Right cardiac atrium (tissue), 5 donors: ENCODE measurements at regions not wholly inside any gene's neighbourhood (a gene's known extent, or its start where the extent isn't known, plus 50 kb on each side); places are given as distances from the start of the nearest gene placed in this dataset.

Experiments
- ATAC-seq, 2 donors: fragments of 200-7000 bp; cut with Tn5 transposase; one replicate each; pipeline versions ENCODE4 v1.8.0 to v1.9.1; 2020; ENCODE audit warnings: moderate library complexity in 2 of 2, mild to moderate bottlenecking in 1 of 2
- DNase-seq, 3 donors: peaks; one replicate each; pipeline ENCODE4 v3.0.0-alpha.2; 2020
- H3K27ac ChIP-seq: one replicate; pipeline ENCODE4 v1.5.1; 2013; ENCODE audit warnings: mild to moderate bottlenecking, low read length, control low read depth, moderate library complexity
- H3K27me3 ChIP-seq: one replicate; pipeline ENCODE4 v1.6.1; 2013; ENCODE audit not compliant: control insufficient read depth, insufficient read depth
- H3K4me1 ChIP-seq: one replicate; pipeline ENCODE4 v1.6.1; 2013; ENCODE audit warnings: low read length; ENCODE audit not compliant: control insufficient read depth, insufficient read depth
- H3K4me3 ChIP-seq: one replicate; pipeline ENCODE4 v1.5.1; 2013; ENCODE audit warnings: low read length, control low read depth
- H3K9me3 ChIP-seq: one replicate; pipeline ENCODE4 v1.6.1; 2013; ENCODE audit warnings: low read length; ENCODE audit not compliant: control insufficient read depth
- WGBS: extraction: QIAGEN DNeasy Blood & Tissue Kit; methylation state at CpG from one replicate; pipeline ENCODE4 v1.1.7; 2013; 5-methylcytosine and 5-hydroxymethylcytosine counted together
- intact Hi-C, 4 donors: fragments of 100-400 bp; cut with DNase I; formaldehyde crosslinking; loops; one replicate each; pipeline versions ENCODE4 v1.11.0 to v1.14.0; 2022 to 2023
- donor health status: healthy with polysubstance abuse.
- donor health status: DM: no; HTN: yes; CAD: no.
- donor health status: DM: no; HTN: no; CAD: no.
- donor health status: DM: no; HTN: yes; CAD: no; lungs with severe emphysema.
- donor health status: DM: yes; HTN: yes; CAD: no.

DNA sequence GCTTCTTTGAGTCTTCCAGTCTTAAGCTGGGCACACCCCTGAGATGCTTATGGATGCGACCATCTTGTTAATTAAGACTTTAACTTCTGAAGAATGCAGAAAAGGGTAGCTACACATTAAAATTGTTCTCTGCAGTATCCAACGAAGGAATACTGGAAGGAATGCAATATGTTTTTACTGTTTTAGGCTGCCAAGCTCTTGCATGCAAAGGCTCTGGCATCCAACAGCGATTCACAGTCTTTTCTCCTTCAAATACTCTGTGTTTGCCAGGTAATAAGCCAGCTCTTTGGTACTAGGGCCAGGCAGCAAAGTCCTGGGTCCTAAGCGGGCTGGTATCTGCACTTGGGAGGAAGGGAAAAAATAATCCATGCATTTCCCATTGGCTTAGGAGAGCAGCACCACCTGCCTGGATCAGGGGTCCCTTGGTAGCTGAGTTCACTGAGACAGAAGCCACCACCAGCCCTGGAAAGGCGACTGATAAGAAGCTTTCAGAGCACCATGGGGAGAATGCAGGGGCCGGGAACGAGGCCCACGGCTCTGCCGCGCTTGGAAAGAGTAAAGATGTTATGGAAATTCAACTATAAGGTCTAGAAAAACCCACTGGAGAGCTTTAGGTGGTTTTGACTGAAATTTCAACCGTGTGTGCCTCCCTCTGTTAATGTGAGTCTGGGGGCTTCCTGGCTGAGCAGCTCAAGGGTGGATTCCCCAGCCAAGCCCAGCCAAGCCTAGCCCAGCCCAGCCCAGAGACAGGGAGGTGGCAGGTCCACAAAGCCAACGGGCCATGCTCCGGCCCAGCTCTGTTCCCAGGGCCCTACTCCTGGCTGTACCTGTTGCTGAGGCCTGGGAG lies 67.0 kb upstream of the CCND1 start:
- WGBS: 84% methylated on average over 13 of the region's 13 CpGs
- ATAC-seq (no peak), DNase-seq (no peak)
- no peak overlapping the region for H3K4me3 ChIP-seq
- no peaks in the 10 kb centered on the region for H3K9me3 ChIP-seq
- H3K27me3 ChIP-seq: no peaks in the 10 kb centered on the region
- H3K27ac ChIP-seq: no peak overlapping the region
- no peaks in the 10 kb centered on the region for H3K4me1 ChIP-seq
- intact Hi-C loops: no loop called here

DNA sequence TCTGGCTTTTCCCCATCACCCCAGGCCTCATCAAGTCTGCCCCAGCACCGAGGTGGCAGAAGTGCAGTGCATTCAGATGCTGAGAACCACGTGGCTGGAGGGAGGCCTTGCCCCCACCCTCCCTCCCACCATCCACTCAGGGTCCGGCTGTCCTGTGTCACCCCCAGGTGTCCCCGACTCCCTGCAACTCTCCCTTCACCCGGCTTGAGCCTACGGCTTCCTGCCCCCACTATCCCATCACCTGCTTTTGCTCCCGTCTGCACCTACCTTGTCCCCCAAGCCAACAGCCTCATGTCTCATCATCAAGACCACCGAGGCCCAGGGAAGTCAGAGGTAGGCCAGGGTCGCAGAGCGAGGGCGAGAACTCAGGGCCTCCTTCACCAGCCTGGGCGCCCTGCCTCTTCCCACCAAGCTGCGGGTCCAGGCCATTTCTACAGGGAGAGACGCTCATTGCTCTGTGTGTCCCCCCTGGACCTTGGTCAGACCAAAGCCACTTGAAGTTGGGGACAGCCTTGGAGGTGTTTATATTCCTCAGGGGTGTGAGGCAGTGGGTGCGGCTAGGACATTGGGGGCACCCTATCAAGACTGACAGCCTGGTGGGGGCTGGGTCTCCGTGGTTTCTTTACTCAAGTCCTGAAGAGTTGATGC lies 66.2 kb upstream of the CCND1 start:
- Histone ChIP-seq H3K27me3 (no peaks in the 10 kb centered on the region), H3K9me3 (no peaks in the 10 kb centered on the region), H3K4me1 (no peaks in the 10 kb centered on the region), H3K27ac (no peak overlapping the region), H3K4me3 (no peak overlapping the region)
- 93% methylated on average over 16 of the region's 16 CpGs for WGBS
- intact Hi-C loops: no loop called here
- ATAC-seq (no peak), DNase-seq (no peak)

DNA sequence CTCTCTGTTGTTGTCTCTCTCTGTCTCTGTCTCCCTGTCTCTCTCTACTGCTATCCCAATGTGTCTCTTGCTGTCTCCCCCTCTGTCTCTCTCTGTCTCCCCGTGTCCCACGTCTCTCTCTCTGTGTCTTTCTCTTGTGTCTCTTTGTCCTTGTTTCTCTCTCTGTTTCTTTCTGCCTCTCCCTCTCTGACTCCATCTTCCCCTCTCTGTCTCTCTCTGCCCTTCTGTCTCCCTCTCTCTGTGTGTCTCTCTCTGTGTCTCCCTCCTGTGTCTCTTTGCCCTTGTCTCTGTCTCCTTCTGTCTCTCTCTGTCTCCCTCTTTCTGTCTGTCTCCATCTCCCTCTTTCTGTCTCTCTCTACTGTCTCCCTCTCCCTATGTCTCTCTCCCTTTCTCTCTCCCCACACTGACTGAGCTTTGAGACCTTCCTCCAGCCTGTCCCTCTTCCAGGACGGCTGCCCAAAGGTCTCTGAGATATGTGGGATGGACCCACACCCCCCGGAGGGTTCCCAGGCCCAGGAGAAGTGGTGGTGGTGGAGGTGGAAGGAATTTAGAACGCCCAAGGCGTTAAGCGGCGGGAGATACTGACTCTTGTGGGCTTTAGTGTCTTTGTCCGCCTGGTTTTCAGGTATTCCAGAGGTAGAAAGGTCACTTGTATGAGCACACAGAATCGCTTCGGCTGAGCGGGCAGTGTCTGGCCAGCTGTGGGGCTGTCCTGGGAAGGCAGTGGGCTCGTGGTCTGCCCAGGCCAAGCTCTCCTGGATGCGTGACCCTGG lies 65.5 kb upstream of the CCND1 start:
- ATAC-seq (no peak), DNase-seq (no peak)
- Histone ChIP-seq H3K27ac (no peak overlapping the region), H3K4me1 (no peaks in the 10 kb centered on the region), H3K27me3 (no peaks in the 10 kb centered on the region), H3K4me3 (no peak overlapping the region), H3K9me3 (no peaks in the 10 kb centered on the region)
- intact Hi-C loops: no loop called here
- 69% methylated on average over 14 of the region's 14 CpGs for WGBS

DNA sequence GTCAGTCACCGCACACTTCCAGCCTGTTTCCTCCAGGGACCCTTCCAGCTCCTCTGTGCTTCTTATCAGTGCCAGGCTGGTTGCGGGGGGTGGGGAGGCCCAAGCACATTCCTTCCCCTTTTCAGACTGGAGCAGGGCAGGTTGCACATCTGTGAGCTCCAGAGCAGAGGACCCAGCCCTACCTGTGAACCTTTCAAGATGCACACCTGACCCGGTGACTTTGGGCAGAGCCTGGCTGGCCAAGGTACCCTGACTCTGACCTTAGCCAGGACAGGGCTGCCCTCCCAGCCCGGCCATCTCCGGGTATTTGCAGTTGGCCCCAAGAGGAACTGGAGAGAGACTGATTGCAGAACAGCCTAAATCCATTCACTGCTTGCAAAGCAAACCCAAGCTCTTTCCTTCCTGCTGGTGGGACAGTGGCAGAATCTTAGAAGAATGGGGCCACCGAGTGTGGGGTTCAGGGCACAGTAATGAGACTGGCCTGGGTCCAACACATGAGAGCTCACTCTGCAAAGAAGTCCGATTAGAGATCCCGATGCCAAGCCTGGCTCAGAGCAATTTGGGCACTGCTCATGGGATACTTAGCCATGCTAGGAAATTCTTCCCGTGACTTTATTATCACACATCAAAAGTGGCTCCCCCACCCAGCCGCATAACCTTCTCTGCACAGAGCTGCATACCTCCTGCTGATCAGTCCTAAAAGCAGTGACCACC lies 64.7 kb upstream of the CCND1 start:
- peak; percentile 10 to 41 for ATAC-seq
- Histone ChIP-seq H3K4me3 (no peak overlapping the region), H3K9me3 (no peaks in the 10 kb centered on the region), H3K4me1 (no peaks in the 10 kb centered on the region), H3K27ac (no peak overlapping the region), H3K27me3 (no peaks in the 10 kb centered on the region)
- DNase-seq: no peak
- WGBS: 34% methylated on average over 10 of the region's 10 CpGs
- intact Hi-C loops: no loop called here

DNA sequence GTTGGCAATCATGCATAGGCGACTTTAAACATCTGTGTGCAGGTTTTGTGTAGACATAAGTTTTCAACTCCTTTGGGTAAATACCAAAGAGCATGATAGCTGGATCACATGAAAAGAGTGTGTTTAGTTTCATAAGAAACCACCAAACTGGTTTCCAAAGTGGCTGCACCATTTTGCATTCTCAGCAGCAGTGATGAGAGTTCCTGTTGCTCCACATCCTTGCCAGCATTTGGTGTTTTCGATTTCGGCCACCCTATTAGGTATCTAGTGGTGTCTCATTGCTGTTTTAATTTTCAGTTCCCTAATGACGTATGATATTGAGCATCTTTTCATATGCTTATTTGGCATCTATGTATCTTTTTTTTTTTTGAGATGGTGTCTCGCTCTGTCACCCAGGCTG lies 62.8 kb upstream of the CCND1 start:
- Histone ChIP-seq H3K27ac (no peak overlapping the region), H3K9me3 (no peaks in the 10 kb centered on the region), H3K4me1 (no peaks in the 10 kb centered on the region), H3K4me3 (no peak overlapping the region), H3K27me3 (no peaks in the 10 kb centered on the region)
- DNase-seq (no peak), ATAC-seq (no peak)
- 89% methylated on average over 5 of the region's 5 CpGs for WGBS
- intact Hi-C loops: no loop called here

DNA sequence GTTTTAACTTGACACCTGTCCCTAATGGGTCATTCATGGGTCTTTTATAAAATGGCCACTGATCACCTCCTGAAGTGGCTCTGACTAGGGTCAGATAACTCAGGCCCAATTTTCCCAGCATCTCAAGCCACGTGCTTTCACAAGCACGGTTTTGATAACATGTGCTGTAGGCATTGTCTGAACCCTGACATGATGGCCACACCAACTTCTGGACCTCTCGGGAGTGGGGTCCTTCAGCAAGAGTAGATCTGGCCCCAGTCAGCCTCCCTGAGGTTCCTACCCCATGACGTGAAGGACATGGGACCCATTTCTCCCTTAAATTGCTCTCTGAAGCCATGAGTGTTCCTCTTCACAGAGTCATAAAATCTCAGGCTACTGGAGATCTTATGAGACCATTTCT lies 60.4 kb upstream of the CCND1 start:
- Histone ChIP-seq H3K27me3 (no peaks in the 10 kb centered on the region), H3K9me3 (no peaks in the 10 kb centered on the region), H3K4me1 (no peaks in the 10 kb centered on the region), H3K4me3 (no peak overlapping the region), H3K27ac (no peak overlapping the region)
- no peak for ATAC-seq
- 84% methylated on average over 4 of the region's 4 CpGs for WGBS
- intact Hi-C loops: no loop called here
- DNase-seq: no peak

DNA sequence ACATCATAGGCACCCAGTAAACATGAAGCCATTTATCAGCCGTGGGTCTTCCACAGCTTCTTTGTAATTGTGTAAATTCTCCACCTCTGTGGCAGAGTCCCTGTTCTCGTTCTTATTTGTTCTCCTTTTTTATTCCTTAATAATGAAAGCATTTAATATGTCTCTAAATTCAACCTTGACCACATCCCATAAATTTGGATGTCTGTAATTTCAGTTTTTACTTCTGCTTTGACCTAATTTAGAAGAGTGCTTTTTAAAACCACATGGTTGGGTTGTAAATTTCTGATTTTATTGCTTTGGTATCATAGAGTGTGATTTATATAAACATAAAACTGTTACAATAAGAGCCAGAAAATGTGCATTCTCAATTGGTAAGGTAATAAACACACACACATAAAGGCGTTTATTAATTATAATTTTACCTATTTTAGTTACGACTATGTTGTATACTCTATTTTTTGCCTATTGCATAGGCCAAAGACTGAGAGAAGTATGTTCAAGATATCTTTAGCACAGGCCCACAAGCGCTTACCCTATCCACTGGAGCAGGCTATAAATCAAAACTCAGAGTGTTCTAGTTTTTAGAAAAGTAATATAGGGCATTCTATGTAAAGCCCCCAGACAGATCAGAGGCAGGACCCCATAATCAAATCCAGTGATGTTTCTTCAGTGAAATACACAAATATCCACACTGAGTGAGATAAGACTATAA lies 58.0 kb upstream of the CCND1 start:
- no peaks in the 10 kb centered on the region for H3K9me3 ChIP-seq
- ATAC-seq (no peak), DNase-seq (no peak)
- intact Hi-C loops: no loop called here
- WGBS: 72% methylated on average over 5 of the region's 5 CpGs
- H3K4me1 ChIP-seq: no peaks in the 10 kb centered on the region
- H3K4me3 ChIP-seq: no peak overlapping the region
- no peaks in the 10 kb centered on the region for H3K27me3 ChIP-seq
- H3K27ac ChIP-seq: no peak overlapping the region

DNA sequence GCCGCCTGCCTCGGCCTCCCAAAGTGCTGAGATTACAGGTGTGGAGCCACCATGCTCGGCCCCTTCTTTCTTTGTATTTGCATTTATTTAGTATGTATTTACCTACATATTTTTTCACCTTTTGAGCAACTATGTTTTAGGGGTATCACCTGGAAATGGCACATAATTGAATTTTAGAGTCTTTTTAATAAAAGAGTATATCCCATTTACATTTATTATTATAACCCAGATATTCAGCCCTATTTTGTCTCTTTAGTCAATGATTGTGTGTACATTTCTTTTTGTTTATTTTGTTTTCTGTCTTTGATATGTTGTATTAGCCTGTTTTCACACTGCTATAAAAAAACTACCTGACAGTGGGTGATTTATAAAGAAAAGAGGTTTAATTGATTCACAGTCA lies 56.8 kb upstream of the CCND1 start:
- intact Hi-C loops: no loop called here
- H3K27ac ChIP-seq: no peak overlapping the region
- no peak overlapping the region for H3K4me3 ChIP-seq
- no peaks in the 10 kb centered on the region for H3K27me3 ChIP-seq
- H3K9me3 ChIP-seq: no peaks in the 10 kb centered on the region
- WGBS: 98% methylated on average over 3 of the region's 3 CpGs
- ATAC-seq (no peak), DNase-seq (no peak)
- no peaks in the 10 kb centered on the region for H3K4me1 ChIP-seq

DNA sequence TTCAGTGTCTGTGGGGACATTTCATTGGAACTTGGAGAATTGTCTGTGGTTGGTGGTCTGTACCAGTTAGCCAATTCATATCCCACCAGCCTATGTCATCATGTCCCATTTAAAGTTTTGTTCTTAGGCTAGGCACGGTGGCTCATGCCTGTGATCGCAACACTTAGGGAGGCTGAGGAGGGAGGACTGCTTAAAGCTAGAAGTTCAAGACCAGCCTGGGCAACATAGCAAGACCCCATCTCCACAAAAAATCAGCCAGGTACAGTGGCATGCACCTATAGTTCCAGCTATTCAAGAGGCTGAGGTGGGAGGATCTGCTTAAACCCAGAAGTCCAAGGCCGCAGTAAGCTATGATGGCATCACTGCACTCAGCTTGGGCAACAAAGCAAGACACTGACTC lies 55.6 kb upstream of the CCND1 start:
- Histone ChIP-seq H3K4me3 (no peak overlapping the region), H3K9me3 (no peaks in the 10 kb centered on the region), H3K4me1 (no peaks in the 10 kb centered on the region), H3K27ac (no peak overlapping the region), H3K27me3 (no peaks in the 10 kb centered on the region)
- DNase-seq (no peak), ATAC-seq (no peak)
- 95% methylated on average over 3 of the region's 3 CpGs for WGBS
- intact Hi-C loops: no loop called here

DNA sequence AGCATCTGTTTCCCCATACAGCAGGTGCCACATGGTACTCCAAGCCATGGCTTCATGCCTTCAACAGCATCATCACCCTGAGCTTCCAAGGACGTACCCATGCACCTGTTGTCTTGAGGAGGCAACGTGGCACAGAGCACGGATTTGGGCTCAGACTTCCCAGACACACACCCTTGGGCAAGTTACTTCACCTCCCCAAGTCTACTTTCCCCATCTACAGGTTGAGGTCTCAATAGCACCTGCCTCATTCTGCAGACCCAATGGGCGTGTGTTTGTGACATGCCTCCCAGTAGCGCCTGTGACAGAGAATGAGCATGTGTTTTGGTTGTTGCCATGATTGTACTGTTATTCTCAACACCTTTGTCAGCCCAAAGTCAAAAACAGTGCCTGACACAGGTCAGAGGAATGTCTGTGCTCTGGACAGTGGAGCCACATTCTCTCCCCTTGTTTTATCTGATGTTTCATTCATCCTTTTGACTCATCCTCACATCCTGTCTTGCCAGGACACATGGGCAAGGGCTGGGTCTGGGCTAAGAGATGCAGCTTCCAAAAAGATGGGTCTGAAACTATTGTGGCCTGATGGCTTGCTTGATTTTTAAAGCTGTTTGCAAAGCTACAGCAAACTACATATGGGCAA lies 53.4 kb upstream of the CCND1 start:
- no peaks in the 10 kb centered on the region for H3K9me3 ChIP-seq
- no peaks in the 10 kb centered on the region for H3K27me3 ChIP-seq
- no peaks in the 10 kb centered on the region for H3K4me1 ChIP-seq
- DNase-seq: no peak
- no peak overlapping the region for H3K4me3 ChIP-seq
- no peak overlapping the region for H3K27ac ChIP-seq
- intact Hi-C loops: no loop called here
- 94% methylated on average over 5 of the region's 5 CpGs for WGBS
- no peak for ATAC-seq
